B cell (primary cell): ENCODE measurements at regions not wholly inside any gene's neighbourhood (a gene's known extent, or its start where the extent isn't known, plus 50 kb on each side); places are given as distances from the start of the nearest gene placed in this dataset.

Source experiments
- ATAC-seq: fragments of 200-7000 bp; cut with Tn5 transposase; one replicate; pipeline ENCODE4 v1.10.0; 2021; ENCODE audit warnings: low read depth, mild to moderate bottlenecking, moderate number of reproducible peaks, moderate library complexity
- CTCF ChIA-PET: fragments of 350-600 bp; sonication (Branson Sonifier 250); formaldehyde crosslinking; loops from one replicate; lab custom pipeline; 2021; ENCODE audit warnings: antibody characterized with exemption, inconsistent platforms; lab: Charles Lee
- POLR2A ChIA-PET: fragments of 350-600 bp; sonication (Branson Sonifier 250); formaldehyde crosslinking; loops from one replicate; lab custom pipeline; 2021; ENCODE audit warnings: antibody characterized with exemption; lab: Charles Lee
- DNase-seq: peaks from one replicate; pipeline ENCODE4 v3.0.0; 2013
- H2AFZ ChIP-seq: 2 replicates; pipeline ENCODE4 v1.6.1; 2012; ENCODE audit warnings: mild to moderate bottlenecking, low read depth, low read length; ENCODE audit not compliant: insufficient read depth, poor library complexity, severe bottlenecking
- H3K27ac ChIP-seq, 2 donors: 1 replicate in 1 of 2; 2 replicates in 1 of 2; pipeline ENCODE4 v1.5.1; 2012 to 2013; ENCODE audit warnings: low read length in 2 of 2, mild to moderate bottlenecking in 2 of 2, moderate library complexity in 1 of 2
- H3K27me3 ChIP-seq, 4 experiments: fragments of 200-600 bp in 1 of 4; sonication (generic) in 1 of 4; replicated peaks in 1 of 4; 1 replicate in 2 of 4; 2 replicates in 2 of 4; pipeline versions ENCODE4 v1.6.1 to v1.7.0; 2013 to 2016; ENCODE audit warnings: low read length in 3 of 4, mild to moderate bottlenecking in 2 of 4, mixed read lengths in 1 of 4, moderate library complexity in 1 of 4; ENCODE audit not compliant: insufficient read depth in 4 of 4, control insufficient read depth in 3 of 4; ENCODE audit errors: control extremely low read depth in 1 of 4
- H3K36me3 ChIP-seq, 2 experiments: replicated peaks in 1 of 2; 1 replicate in 1 of 2; 2 replicates in 1 of 2; pipeline versions ENCODE4 v1.6.1 to v1.7.1; 2013; ENCODE audit warnings: low read length in 1 of 2; ENCODE audit not compliant: insufficient read depth in 2 of 2, control insufficient read depth in 1 of 2; ENCODE audit errors: control extremely low read depth in 1 of 2, extremely low read depth in 1 of 2
- H3K4me1 ChIP-seq, 2 donors: fragments of 200-600 bp in 1 of 2; sonication (generic) in 1 of 2; 1 replicate in 1 of 2; 2 replicates in 1 of 2; pipeline versions ENCODE4 v1.5.1 to v1.6.1; 2013 to 2017; ENCODE audit warnings: low read length in 2 of 2; ENCODE audit not compliant: control insufficient read depth in 2 of 2, insufficient read depth in 2 of 2
- H3K4me2 ChIP-seq: replicated peaks from 2 replicates; pipeline ENCODE3; 2012; ENCODE audit warnings: mild to moderate bottlenecking, low read depth, low read length; ENCODE audit not compliant: poor library complexity, severe bottlenecking
- H3K4me3 ChIP-seq, 5 experiments: fragments of 200-600 bp in 1 of 5; sonication (generic) in 1 of 5; 1 replicate in 3 of 5; 2 replicates in 2 of 5; pipeline versions ENCODE4 v1.5.1 to v1.7.0; 2011 to 2016; ENCODE audit warnings: low read length in 4 of 5, mild to moderate bottlenecking in 4 of 5, low read depth in 2 of 5, control low read depth in 1 of 5, moderate library complexity in 1 of 5; ENCODE audit not compliant: insufficient read depth in 1 of 5; ENCODE audit errors: control extremely low read depth in 1 of 5, extremely low read depth in 1 of 5
- H3K79me2 ChIP-seq: fragments of 200-600 bp; sonication (generic); one replicate; pipeline ENCODE4 v1.6.0; 2016; ENCODE audit warnings: low read length; ENCODE audit not compliant: control insufficient read depth, insufficient read depth
- H3K9ac ChIP-seq: fragments of 200-600 bp; sonication (generic); 2 replicates; pipeline ENCODE4 v1.6.1; 2017; ENCODE audit warnings: mild to moderate bottlenecking, low read length, moderate library complexity
- H3K9me3 ChIP-seq, 3 donors: one replicate each; pipeline versions ENCODE4 v1.6.1 to v1.7.1; 2013; ENCODE audit warnings: low read length in 2 of 3; ENCODE audit not compliant: control insufficient read depth in 2 of 3, insufficient read depth in 1 of 3; ENCODE audit errors: control extremely low read depth in 1 of 3
- H4K20me1 ChIP-seq: 2 replicates; pipeline ENCODE4 v1.6.0; 2012; ENCODE audit warnings: mild to moderate bottlenecking, low read length; ENCODE audit not compliant: insufficient read depth, control insufficient read depth, poor library complexity, severe bottlenecking
- H3K27ac Mint-ChIP-seq: one replicate; pipeline ENCODE4 v1.8.0; 2021; ENCODE audit warnings: mixed read lengths
- H3K27me3 Mint-ChIP-seq: one replicate; pipeline ENCODE4 v1.8.0; 2021; ENCODE audit warnings: mixed read lengths
- H3K4me1 Mint-ChIP-seq: one replicate; pipeline ENCODE4 v1.8.0; 2021; ENCODE audit warnings: mixed read lengths
- H3K4me3 Mint-ChIP-seq: one replicate; pipeline ENCODE4 v1.8.0; 2021; ENCODE audit warnings: mixed read lengths
- H3K9me3 Mint-ChIP-seq: one replicate; pipeline ENCODE4 v1.8.0; 2022; ENCODE audit warnings: mixed read lengths; ENCODE audit not compliant: insufficient read depth
- CTCF ChIP-seq: fragments of 200-600 bp; IDR thresholded peaks from one replicate; pipeline ENCODE4 v1.8.0; 2022; ENCODE audit warnings: antibody characterized with exemption, mild to moderate bottlenecking
- EZH2 ChIP-seq: IDR thresholded peaks from 2 replicates; pipeline ENCODE4 v1.6.1; 2012; ENCODE audit warnings: borderline replicate concordance, low read depth, mild to moderate bottlenecking, moderate library complexity, low read length; ENCODE audit not compliant: insufficient read depth, poor library complexity, severe bottlenecking
- whole genome bisulfite sequencing: methylation state at CpG from one replicate; pipeline ENCODE4 v1.1.5; 2013; ENCODE audit warnings: missing lambda C conversion rate; ENCODE audit not compliant: insufficient coverage; 5-methylcytosine and 5-hydroxymethylcytosine counted together
- intact Hi-C: fragments of 100-400 bp; cut with micrococcal nuclease; formaldehyde crosslinking; loops from one replicate; pipeline ENCODE4 v1.10.0; 2022

GRCh38 chr17:12391468-12391867 lies 274.2 kb upstream of the MYOCD start:
- no peaks in the 10 kb centered on the region for H3K27me3 ChIP-seq
- H4K20me1 ChIP-seq = no peaks in the 10 kb centered on the region
- no peak overlapping the region for H2AFZ ChIP-seq
- intact Hi-C loops = no loop called here
- no peak overlapping the region for H3K27ac Mint-ChIP-seq
- no peaks in the 10 kb centered on the region for H3K4me1 Mint-ChIP-seq
- no peaks in the 10 kb centered on the region for H3K9me3 ChIP-seq
- no peaks in the 10 kb centered on the region for H3K27me3 Mint-ChIP-seq
- no peak overlapping the region for H3K4me3 ChIP-seq
- CTCF ChIA-PET = no interaction called here
- no peak for TF ChIP-seq CTCF
- no peak for TF ChIP-seq EZH2
- H3K79me2 ChIP-seq = no peaks in the 10 kb centered on the region
- H3K27ac ChIP-seq = no peak overlapping the region
- no peak overlapping the region for H3K4me3 Mint-ChIP-seq
- POLR2A ChIA-PET = no interaction called here
- ATAC-seq (no peak), DNase-seq (no peak)
- 71% methylated on average over 2 of the region's 3 CpGs for WGBS
- no peaks in the 10 kb centered on the region for H3K4me1 ChIP-seq
- no peak overlapping the region for H3K9ac ChIP-seq
- H3K9me3 Mint-ChIP-seq = peaks cover 2% of the 10 kb centered on the region
- no peak overlapping the region for H3K4me2 ChIP-seq
- H3K36me3 ChIP-seq = no peaks in the 10 kb centered on the region

GRCh38 chr17:12395733-12396354 lies 269.8 kb upstream of the MYOCD start:
- Histone ChIP-seq H3K4me2 (no peak overlapping the region), H4K20me1 (no peaks in the 10 kb centered on the region), H3K27ac (no peak overlapping the region), H2AFZ (no peak overlapping the region), H3K36me3 (no peaks in the 10 kb centered on the region), H3K9me3 (peaks cover 0 to 3% (median 0%) of the 10 kb centered on the region in 3 donors), H3K4me1 (no peaks in the 10 kb centered on the region), H3K79me2 (no peaks in the 10 kb centered on the region), H3K4me3 (no peak overlapping the region), H3K27me3 (no peaks in the 10 kb centered on the region), H3K9ac (no peak overlapping the region)
- intact Hi-C loops = no loop called here
- POLR2A ChIA-PET = no interaction called here
- Mint-ChIP-seq H3K27ac (no peak overlapping the region), H3K9me3 (peaks cover 5% of the 10 kb centered on the region), H3K4me3 (no peak overlapping the region), H3K27me3 (no peaks in the 10 kb centered on the region), H3K4me1 (no peaks in the 10 kb centered on the region)
- no peak for TF ChIP-seq EZH2
- TF ChIP-seq CTCF = peak; percentile 37
- 50% methylated on average over 1 of the region's 5 CpGs for WGBS
- ATAC-seq = no peak
- CTCF ChIA-PET = interaction anchor here (1.3 to 3.5 kb wide), 3 partner anchors 150 to 346 kb away, joined by 3 to 11 read pairs (median 10); no protein-coding TSS in a partner anchor
- DNase-seq = no peak
